GM20431 (cell line): ENCODE measurements at regions not wholly inside any gene's neighbourhood (a gene's known extent, or its start where the extent isn't known, plus 50 kb on each side); places are given as distances from the start of the nearest gene placed in this dataset.

ENCODE experiments used
- in situ Hi-C: fragments of 300-500 bp; cut with MseI, MboI; formaldehyde crosslinking; loops from one replicate; pipeline ENCODE4 v1.15.0; 2020; ENCODE audit warnings: low sequenced_read_pairs; ENCODE audit not compliant: unreplicated experiment

DNA sequence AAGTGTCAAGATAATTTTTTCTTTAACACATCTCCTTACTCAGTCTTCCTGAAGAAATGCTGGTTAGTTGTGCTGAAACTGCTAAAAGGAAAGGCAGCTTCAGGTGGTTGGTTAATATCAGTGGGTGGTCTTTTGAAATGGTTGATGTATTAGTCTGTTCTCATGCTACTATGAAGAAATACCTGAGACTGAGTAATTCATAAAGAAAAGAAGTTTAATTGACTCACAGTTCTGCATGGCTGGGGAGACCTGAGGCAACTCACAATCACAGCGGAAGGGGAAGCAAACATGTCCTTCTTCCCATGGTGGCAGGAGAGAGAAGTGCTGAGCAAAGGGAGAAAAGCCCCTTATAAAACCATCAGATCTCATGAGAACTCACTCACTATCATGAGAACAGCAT is 125.9 kb upstream of the CYRIA start:
- in situ Hi-C loops: no loop called here

DNA sequence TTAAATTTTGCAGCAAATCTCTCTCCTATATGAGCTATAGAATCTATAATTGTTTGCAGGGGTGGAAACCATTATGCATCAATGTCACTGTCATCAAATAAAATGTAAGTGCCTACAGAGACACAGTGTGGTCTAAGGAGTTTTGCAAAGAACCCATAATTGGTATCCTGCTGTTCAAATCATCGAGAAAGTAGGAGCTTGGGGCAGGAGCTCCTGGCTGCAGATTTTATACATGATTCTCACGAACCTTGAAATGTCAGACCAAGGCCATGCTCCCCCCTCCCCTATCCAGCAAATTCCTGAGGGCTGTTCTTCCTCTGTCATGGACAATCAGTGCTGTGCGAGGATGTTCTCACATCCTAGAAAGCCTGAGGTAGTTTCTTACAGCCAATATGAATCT is 119.5 kb upstream of the CYRIA start:
- in situ Hi-C loops: no loop called here

DNA sequence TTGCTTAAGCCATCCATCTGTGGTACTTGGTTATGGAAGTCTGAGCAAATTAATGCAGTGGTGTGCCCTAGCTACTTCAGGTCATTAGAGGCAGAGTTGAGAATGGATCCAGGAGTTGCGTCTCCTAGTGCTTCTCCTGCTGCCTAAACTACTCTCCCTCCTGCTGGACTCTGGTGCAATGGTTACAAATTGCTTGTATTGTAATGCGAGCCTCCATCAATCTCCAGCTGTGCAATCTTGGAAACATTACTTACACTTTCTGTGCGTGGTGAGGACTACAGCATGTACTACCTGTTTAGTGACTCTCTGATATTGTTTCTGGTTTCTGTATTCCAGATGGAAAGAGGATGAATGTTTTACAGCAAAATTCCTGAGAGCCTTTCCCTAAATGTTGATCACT is 119.0 kb upstream of the CYRIA start:
- in situ Hi-C loops: no loop called here

DNA sequence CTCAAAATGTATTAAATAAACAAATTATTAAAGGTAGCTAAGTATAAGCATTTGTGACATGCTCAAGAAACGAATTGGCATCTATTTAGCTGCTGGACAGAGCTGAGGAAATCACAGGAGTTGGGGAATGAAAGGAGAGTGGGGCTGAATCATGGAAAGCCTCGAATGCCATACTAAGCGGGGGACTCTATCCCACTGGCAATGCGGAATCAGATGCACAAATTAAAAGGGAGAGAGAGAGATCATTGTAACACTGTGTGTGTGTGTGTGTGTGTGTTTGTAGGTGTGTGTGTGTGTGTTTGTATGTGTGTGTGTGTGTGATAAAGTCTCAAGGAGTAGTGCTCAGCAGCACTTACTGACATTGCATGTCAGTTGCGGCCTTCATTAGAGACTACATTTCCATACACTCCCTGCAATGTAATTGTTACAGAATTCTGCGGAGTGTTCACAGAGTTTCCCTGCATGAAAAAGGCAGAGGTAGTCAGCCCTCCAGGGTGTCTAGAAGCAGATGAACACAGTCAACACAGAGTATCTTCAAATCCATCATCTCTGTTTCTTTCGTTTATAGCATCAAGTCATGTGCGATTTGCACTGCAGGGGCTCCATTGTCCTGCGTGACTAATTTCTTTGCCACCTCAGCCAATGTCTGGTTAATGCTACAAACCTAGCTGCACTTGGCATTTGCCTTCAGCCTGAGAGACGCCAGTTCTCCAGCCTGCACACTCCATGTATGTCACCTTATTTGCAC is 111.7 kb upstream of the CYRIA start:
- in situ Hi-C loops: loop anchor here (10.0 kb wide), 1 partner anchor 538 kb away; no protein-coding TSS in a partner anchor

DNA sequence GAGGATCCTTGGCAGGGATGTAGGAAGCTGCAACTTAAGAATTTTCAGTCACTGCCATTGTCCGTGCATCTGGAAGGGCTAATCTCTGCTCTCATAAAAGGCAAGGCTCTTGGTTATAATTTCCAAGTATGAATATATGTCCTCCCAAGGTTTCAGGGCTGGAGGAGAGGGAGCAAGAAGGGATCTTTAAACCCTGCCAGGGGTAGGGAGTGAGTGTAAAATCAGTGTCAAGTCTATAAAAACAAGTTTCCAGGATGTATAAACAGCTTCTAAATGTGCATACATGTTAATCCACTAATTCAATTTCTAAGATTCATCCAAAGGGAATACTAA is 110.2 kb upstream of the CYRIA start:
- in situ Hi-C loops: loop anchor here (10.0 kb wide), 1 partner anchor 539 kb away; no protein-coding TSS in a partner anchor

DNA sequence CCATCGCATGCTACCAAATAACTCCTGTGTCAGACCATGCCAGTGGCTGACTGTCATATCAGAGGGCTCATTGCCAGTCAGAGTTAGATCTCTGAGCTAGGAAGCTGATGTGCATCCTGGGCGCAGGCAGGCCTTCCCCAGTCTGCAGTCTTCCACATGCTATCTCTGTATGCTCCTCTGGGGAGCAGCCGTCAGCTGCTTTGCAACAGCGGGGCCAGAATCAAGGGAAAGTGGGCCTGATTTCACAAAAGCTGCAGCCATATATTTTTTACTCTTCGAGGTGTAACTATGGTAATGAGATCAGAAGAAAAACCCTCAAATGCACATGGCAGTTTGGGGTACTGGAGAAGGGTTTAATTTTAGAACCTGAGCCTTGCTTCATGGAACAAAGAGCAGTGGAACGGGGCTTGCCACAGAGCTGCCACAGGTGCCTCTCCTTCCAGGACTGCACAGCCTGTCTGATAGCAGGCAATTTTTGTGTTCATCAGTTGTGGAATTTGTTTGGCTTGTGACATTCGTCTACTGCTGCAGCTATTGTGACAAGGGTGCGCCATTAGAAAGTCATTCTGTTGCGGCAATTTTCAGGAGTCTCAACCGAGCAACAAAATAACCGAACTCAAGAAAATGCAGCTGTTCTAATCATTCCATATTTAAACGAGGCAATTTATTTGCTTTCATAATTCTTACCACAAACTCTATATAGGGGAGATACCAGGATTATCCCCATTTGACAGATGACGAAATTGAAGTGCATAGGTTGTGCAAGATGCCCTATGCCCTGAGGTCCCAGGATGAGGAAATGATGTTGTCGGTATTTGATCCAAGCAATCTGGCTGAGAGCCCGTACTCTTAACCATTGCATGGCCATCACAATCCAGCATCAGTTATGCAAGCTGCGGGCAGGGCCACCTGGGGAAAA is 109.6 kb upstream of the CYRIA start:
- in situ Hi-C loops: loop anchor here (10.0 kb wide), 1 partner anchor 540 kb away; no protein-coding TSS in a partner anchor

DNA sequence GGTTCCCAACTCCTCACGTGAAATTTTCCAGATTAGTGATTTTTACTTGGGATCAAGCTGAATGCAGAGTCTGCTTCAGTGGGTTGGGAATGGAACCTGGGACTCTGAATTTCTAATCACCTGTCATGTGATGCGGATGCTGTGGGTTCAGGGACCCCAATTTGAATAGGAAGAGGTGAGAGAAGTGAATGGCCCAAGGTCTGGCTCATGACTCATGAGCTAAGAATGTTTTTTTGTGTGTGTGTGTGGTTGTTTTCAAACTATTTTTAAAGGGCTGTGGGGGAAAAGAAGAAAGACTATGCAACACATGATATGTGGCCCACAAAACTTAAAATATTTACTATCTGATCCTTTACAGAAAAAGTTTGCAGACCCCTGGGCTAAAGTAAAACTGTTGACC is 108.5 kb upstream of the CYRIA start:
- in situ Hi-C loops: loop anchor here (10.0 kb wide), 1 partner anchor 541 kb away; no protein-coding TSS in a partner anchor

DNA sequence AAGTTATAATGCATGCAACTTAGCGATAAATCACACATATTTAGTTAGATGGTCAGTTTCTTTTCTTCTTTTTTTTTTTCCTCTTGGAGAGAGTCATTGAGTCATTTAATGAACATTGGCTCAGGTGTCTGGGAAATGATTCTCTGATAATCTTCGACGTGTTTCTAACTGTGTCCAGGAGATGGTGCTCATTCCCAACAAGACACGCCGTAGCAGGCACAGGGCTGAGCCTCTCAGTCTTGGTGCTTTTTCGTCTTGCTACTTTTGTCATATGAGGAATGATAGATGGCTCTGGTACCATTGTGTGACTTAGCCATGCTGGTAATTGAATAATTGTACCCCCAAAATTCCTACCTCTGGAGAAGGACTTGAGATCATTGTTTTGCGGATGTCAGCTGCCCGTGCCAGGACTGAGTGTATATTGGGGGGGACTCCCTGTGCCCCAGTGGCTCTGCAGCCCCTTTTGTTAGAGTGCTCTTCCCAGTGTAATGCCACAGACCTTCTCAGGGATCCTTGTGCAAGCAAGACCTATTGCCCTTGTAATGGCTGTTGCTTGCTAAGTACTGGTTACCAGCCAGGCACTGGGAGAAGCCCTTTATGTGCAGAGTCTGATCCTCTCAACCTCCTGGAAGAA is 107.6 kb upstream of the CYRIA start:
- in situ Hi-C loops: loop anchor here (10.0 kb wide), 1 partner anchor 542 kb away; no protein-coding TSS in a partner anchor

DNA sequence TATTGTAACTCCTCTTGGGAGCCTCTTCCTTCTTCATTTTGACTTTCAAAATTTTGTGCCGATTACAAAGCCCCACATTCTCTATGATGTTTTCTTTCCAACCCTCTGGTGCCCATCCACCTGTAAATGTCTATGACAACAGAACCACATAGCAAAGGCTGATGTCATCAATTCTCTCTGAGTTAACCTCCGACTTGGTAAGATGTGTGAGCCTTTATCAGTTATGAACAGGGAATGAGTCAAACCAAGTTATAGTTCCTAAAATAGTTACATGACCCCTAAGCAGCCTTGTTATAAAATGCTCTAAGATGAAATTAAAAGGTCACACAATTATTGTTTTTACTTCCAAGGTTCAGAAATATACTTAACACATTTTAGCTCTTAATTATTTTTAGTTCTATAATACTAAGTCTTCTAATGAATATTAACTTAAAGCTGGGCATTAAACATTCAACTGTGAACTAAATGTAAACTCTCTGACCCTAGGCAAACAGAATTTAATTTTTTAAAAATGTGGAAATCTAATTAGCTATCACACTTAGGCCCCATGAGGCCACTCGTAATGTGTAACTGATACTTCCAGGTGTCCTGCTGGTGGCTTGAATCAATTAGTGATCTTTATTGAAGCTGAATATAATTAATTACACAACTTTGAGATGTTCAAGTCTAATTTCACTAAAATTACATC is 102.3 kb upstream of the CYRIA start:
- in situ Hi-C loops: no loop called here

DNA sequence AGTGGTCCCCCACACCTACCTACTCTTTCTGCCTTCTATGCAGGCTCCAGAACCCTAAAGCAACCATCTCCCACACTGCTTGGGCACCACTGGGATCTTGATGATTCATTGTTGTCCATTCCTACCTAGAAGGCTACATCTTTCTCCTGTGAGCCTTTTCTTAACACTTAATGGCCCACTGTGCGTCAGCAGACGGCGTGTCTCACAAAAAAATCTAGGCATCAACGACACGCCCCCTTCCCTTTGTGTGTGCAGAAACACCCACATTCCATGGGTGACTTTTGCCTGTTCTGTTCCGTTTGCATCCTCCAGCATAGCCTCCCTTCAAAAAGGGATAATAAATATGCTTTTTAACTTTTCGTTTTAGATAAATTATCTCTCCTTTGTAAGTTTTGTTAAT is 99.7 kb upstream of the CYRIA start:
- in situ Hi-C loops: no loop called here

DNA sequence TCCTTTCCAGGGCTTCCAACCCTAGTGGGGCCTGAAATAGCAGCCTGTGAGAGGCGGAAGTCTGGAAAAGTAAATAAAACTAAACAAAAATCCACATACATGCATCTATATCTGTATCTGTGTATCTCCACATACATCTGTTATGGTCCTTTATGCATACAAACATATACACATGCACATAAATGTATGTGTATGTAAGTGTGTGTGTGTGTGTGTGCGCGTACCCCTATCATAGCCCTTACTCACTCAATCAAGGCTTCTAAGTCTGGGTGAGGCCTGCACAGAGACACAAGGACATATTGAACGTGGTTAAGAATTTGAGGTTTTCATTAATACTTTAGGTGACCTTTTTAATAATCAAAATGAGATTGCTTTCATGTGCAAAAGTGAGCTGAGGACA is 98.9 kb upstream of the CYRIA start:
- in situ Hi-C loops: no loop called here

DNA sequence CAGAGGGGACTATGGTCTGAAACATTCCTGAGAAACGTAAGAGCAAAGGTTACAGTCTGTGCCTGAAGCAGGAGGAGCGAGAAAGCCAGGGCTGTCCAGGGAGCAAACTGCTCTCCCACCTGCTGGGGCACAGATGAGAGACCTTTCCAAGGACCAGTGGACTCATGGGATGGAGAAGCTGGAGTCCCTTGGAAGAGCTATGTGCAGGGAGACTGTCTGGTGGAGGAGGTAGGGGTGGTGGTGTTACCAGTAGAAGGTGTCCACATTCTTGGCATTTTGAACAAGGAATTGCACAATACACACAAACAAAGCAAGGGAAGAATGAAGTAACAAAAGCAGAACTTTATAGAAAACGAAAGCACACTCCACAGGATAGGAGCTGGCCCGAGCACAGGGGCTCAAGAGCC is 97.9 kb upstream of the CYRIA start:
- in situ Hi-C loops: no loop called here

DNA sequence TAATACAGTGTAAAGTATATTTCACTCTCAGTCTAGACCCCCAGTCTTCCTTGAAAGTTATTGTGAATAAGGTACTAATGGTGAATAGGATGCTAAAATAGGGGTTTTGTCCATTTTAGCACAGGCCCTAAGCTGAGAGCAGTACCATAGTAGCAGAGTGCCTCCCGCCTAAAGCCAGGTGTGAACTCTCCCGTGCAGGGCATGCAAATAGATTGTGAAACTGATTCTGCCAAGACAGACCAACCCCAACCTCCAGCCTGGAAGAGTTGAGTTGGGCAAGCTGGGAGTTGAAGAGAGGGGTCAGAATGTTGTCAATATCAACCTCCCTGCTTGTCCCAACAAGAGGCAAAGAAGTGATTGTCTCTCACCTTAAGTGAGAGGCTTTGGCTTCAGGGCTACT is 97.4 kb upstream of the CYRIA start:
- in situ Hi-C loops: no loop called here

DNA sequence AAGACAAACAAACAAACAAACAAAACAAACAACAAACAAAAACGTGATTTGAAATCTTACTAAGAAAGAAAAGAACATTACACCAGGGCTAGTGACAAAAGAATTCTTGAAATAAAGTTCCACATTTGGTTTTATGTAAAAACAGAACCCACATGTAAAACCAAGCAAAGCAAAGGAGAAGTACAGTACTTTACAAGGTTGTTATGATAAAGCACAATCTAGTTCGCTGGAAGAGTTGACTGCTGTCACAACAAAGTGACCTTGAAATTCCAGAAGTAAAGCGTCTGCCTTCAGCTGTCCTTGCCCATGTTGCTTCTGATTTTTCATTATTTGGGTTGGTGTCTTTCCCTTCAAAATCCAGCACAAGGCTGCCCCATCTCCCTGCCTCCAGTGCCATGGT is 94.8 kb upstream of the CYRIA start:
- in situ Hi-C loops: no loop called here

DNA sequence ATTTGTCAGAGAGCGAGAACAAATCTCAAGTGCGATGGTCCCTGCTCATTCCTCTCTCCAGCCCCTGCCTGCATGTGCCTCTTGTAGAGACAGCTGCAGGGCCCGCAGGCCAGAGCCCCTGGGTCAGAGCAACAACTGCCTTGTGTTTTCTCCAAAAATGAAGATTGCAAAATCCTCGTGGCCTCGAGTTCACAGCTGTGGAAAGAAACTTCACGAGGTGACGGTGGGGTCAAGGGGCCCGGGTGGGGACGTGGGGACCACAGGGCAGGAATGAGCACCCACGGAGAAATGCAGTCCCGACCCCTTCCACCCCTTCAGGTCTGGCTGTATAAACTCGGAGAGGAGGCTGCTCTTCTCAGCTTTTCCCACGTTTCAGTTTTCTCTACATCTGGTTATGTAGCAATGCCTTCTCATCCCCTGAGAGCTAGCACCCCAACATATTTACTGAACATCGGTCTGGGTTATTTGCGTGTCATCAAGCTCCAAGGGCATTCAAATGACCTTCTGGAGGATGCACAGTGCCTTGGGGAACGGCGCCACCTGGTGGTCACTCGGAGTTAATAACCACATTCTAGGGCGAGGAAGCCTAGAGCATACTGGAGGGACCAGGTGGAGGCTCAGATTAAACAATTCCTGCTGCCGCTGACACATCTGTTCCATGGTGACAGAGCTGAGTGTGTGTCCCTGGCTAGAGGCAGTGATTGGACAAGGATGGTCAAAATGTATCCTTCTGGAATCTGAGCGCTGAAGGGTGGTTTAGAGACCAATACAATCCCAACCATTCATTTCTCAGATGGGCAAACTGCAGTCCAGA is 91.4 kb upstream of the CYRIA start:
- in situ Hi-C loops: loop anchor here (10.0 kb wide), 1 partner anchor 142 kb away; no protein-coding TSS in a partner anchor

DNA sequence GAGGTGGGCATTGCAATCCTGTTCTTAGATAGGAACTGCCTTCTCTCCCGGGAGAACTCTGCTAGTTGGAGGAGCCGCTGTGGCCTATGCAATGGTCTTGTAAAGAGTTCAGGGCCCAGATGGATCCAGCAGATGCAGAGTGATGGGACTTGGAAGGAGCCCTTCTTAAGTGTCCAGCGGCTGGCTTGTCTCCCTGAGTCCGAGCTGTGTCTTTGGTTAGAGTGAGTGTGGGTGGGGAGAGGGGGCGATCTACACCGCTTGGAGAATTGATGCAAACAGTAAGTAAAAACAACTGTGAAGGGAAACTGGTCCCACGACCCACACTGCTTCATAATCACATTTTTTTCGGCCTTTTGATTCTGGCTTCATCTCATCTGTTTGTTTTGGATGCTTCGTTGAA is 89.8 kb upstream of the CYRIA start:
- in situ Hi-C loops: loop anchor here (10.0 kb wide), 1 partner anchor 141 kb away; no protein-coding TSS in a partner anchor

DNA sequence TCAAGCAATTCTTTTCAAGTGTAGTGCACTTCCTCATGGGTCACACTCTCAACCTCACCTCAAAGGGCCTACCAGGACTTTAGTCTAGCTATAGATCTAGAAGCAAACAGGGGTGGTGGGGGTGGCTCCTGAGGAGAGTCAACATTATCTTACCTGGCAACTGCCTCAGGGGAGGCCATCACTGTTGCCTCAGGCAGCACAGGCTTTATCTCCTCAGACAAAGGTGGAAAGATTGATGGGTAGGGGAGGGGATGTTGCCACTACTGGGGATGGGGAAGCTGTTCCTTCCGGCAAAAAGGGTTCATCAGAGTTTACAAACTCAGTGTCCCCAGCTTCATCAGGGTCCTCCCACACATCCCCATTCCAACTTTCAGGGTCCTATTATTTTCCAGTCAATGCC is 87.4 kb upstream of the CYRIA start:
- in situ Hi-C loops: loop anchor here (10.0 kb wide), 1 partner anchor 138 kb away; no protein-coding TSS in a partner anchor

DNA sequence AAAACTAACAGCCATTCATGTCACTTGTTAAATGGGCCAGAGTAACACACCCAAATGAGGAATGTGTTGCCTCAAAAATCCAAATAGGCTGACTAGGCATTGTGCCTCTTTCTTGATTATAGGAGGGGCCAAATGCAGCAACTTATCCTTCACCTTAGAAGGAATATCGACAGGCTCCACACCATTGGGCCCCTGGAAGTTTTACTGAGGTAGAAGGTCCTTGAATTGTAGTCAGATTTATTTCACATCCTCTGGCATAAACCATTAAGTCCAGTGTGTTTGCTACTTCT is 85.2 kb upstream of the CYRIA start:
- in situ Hi-C loops: loop anchor here (10.0 kb wide), 1 partner anchor 136 kb away; no protein-coding TSS in a partner anchor
